ENCODE measurements at regions not wholly inside any gene's neighbourhood (a gene's known extent, or its start where the extent isn't known, plus 50 kb on each side); places are given as distances from the start of the nearest gene placed in this dataset.

- no peak overlapping the region for H3K4me3 ChIP-seq
- no peak overlapping the region for H3K27ac ChIP-seq
- no peak for TF ChIP-seq CTCF (IDR thresholded peaks at IDR 0.05)
- DNase-seq (ENCODE audit: low spot score), result peak; percentile 49
These were observed 498.9 kb downstream of the BRD1 start for GRCh38 chr22:49328630-49329405.

GRCh38 chr22:49328118-49328475 is 499.6 kb downstream of the BRD1 start:
- H3K27ac ChIP-seq, result no peak overlapping the region
- DNase-seq (ENCODE audit: low spot score), result peak; percentile 62
- TF ChIP-seq CTCF (IDR thresholded peaks at IDR 0.05), result no peak
- no peak overlapping the region for H3K4me3 ChIP-seq

- DNase-seq (ENCODE audit: low spot score), result peak; percentile 24
- no peak overlapping the region for H3K4me3 ChIP-seq
- TF ChIP-seq CTCF (IDR thresholded peaks at IDR 0.05), result no peak
- no peak overlapping the region for H3K27ac ChIP-seq
These were observed 500.1 kb downstream of the BRD1 start for GRCh38 chr22:49327411-49328117.

- no peak overlapping the region for H3K4me3 ChIP-seq
- TF ChIP-seq CTCF (IDR thresholded peaks at IDR 0.05), result no peak
- H3K27ac ChIP-seq, result no peak overlapping the region
- DNase-seq (ENCODE audit: low spot score), result peak; percentile 31
These were observed 501.1 kb downstream of the BRD1 start for GRCh38 chr22:49326558-49326957.

- no peak overlapping the region for H3K27ac ChIP-seq
- TF ChIP-seq CTCF (IDR thresholded peaks at IDR 0.05), result no peak
- peak; percentile 56 for DNase-seq (ENCODE audit: low spot score)
These were observed 501.9 kb downstream of the BRD1 start for GRCh38 chr22:49325531-49326395.

GRCh38 chr22:49324527-49325491 is 502.9 kb downstream of the BRD1 start:
- DNase-seq (ENCODE audit: low spot score), result peak; percentile 65
- no peak for TF ChIP-seq CTCF (IDR thresholded peaks at IDR 0.05)
- no peak overlapping the region for H3K4me3 ChIP-seq
- H3K27ac ChIP-seq, result no peak overlapping the region

More at GRCh38 chr22:49325531-49326395, 501.9 kb downstream of the BRD1 start:
- H3K4me3 ChIP-seq, result no peak overlapping the region
